NCI-H1105 treated with DMSO at 0.1 percent for 48 hours (cell line): ENCODE measurements at regions not wholly inside any gene's neighbourhood (a gene's known extent, or its start where the extent isn't known, plus 50 kb on each side); places are given as distances from the start of the nearest gene placed in this dataset.
A peak's percentile ranks its signal among the peaks of the same experiment; 100 is the strongest.
"Not testable (repeated sequence)": the region's sequence is repeated elsewhere in the genome, so short reads cannot be mapped to it uniquely, and the experiment has no call there.

Experiments used
- DNase-seq: peaks from one replicate; lab custom pipeline; 2025; lab: John Stamatoyannopoulos, UW

GRCh38 chr3:34876997-34877396 is 762.3 kb upstream of the ARPP21 start:
- no peak for DNase-seq

- no peak for DNase-seq
Observed at GRCh38 chr3:34878488-34878887, 760.8 kb upstream of the ARPP21 start.

- DNase-seq: no peak
Observed at GRCh38 chr3:34881026-34881425, 758.3 kb upstream of the ARPP21 start.

DNA sequence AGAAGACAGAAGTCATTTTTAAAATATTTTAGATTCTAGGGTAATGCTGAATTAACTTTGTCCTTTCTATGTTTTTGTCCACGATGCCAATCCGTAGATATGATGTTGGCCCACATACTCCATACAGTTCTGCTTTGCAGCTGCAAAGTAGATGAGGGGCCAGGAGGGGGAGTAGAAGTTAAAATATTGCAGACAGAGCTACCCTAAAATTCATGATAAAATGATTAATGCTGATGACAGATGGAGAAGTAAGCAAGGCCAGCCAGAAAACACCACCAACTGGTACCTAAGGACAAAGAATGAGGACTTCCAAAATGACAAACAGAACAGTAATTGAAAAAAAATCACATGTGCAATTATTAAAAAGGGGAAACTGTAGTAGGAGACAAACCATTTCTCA is 756.6 kb upstream of the ARPP21 start:
- DNase-seq: peak; percentile 10

DNA sequence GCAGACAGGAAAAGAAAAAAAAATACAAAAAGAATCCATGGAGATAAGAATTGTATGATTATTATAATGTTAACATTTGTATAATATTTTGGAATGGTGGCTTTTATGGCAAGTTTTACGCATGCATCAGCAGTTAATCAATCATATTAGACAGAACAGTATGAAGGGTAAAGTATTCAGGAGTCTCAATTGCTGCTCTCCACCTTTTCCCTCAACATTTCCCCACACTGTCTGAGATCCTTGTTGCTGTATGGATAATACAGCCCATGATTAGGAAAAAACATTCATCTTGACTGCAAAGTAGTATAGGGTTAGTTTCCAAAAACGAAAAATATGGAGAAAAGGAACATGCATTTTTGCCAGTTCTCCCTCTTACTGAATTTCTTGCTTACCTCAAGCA is 755.3 kb upstream of the ARPP21 start:
- DNase-seq: no peak

DNA sequence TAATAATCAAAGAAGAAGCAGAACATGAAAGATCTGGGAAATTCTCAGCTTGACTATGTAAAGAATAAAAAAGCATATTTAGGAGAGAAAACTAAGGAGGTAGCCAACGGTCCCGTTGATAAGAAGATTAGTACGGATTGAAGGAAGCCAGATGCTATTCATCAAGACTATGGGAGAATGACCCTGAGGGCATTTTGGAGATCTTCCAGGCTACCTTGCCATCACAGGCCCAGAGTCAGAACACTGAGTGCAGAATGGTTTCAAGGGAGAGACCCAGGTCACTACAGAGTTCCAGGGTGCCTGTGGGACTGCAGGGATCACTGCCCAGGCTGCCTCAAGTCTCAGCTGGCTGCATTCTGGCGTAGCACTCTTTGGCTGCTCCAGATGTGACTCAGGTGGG is 752.9 kb upstream of the ARPP21 start:
- no peak for DNase-seq

GRCh38 chr3:34889641-34890040 is 749.7 kb upstream of the ARPP21 start:
- DNase-seq: no peak

DNA sequence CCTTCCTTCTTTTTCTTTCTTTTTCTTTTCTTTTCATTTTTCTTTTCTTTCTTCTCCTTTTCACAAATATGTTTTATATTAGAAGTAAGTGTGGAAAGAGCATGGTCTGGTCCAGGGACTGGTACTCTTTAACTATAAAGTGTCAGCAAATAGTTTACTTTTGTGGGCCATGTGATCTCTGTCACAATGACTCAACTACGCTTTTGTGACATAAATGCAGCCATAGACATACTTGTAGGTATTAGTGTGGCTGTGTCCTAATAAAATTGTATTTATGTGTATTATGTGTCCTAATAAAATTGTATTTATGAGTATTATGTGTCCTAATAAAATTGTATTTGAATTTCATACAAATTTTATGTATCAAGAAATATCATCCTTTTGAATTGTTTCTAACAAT is 749.1 kb upstream of the ARPP21 start:
- DNase-seq: no peak

DNA sequence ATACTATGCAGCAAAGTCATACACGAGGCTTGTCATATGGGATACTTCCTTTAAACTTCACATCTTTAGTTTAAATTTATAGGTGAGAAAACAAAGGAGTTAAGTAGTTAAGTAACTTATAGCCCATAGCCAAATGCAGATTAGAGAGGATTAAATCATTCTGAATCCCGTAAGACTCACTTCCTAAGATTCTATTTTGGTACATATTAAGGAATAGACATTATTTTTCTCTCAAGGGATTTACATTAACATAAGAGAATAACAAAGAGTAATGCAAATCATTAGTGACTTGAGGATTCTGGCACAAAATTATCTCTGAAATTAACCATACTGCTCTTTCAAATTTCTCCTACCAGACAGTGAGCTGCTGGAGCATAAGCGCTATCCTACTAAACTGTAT is 747.4 kb upstream of the ARPP21 start:
- DNase-seq: no peak

DNA sequence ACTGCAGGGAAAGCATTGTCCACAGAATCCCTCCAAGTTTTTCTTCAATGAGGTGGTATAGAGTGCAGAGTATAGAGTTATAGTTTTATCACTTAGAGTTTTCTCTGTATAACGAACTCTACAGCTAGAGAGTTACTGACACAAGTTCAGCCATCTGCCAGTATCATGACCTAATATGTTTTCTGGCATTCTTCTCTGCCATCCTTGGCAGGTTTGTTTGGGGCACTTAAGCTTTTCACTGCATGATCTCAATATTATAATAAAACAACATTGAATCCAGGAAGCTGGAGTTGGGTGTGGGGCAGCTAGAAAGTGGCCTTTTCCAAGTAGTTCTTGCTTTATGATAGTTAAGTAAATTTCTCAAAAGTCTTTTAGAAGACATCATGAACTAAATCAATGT is 743.5 kb upstream of the ARPP21 start:
- DNase-seq: no peak

DNA sequence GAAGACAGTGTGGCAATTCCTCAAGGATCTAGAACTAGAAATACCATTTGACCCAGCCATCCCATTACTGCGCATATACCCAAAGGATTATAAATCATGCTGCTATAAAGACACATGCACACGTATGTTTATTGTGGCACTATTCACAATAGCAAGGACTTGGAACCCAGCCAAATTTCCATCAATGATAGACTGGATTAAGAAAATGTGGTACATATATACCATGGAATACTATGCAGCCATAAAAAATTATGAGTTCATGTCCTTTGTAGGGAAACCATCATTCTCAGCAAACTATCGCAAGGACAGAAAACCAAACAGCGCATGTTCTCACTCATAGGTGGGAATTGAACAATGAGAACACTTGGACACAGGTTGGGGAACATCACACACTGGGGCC is 729.6 kb upstream of the ARPP21 start:
- not testable (repeated sequence) for DNase-seq

GRCh38 chr3:34919025-34919424 is 720.3 kb upstream of the ARPP21 start:
- DNase-seq: no peak

- DNase-seq: no peak
Observed at GRCh38 chr3:34920806-34921205, 718.5 kb upstream of the ARPP21 start.

DNA sequence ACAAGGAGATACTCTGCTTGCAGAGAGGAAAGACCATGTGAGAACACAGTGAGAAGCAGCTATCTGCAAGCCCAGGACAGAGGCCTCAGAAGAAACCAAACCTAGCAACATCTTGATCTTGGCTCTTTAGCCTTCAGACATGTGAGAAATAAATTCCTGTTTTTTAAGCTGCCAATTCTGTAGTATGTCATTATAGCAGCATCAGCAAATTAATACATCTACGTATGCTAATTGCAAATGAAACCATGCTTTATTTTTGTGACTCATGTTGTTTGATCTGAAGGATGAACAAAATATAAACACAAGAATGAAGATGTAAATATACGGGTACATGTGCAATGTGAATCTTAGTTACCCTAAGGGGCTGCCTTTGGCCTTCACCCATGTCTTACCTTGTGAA is 714.4 kb upstream of the ARPP21 start:
- DNase-seq: no peak

DNA sequence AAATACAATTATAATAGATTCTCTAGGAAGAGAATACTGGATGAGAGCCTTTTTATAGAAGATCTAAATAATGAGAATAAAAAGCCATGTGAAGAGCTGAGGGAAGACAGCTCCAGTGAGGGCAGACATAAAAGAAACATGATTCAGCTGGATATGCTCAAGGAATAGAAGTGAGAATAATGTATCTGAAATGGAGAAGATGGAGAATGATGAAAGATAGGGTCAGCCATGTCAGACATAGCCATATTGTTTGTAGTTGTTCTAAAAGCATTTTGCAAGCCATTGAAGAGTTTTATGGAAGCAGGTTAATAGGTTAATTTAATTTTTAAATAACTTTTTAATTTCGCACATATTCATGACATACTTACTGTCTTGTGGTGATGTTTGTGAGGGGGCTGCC is 713.5 kb upstream of the ARPP21 start:
- no peak for DNase-seq

DNA sequence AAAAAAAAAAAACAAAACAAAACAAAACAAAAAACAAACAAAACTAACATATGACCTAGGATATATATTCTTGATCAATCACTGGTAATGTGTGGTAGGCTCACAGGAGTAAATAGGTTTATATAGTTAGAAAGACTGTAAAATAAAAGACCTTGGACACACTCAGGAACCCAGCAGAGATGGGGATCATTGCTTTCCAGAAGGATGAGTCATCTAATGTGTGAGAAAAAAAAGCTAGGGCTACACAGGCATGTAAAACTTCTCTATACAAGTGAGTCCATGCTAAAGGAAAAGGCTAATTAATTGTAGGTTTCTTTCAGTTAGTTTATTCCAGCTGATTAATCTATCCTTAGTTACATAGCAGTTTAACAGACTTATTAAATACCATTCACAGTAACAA is 710.3 kb upstream of the ARPP21 start:
- DNase-seq: no peak

- no peak for DNase-seq
Observed at GRCh38 chr3:34934660-34935059, 704.7 kb upstream of the ARPP21 start.

GRCh38 chr3:34938784-34939183 is 700.5 kb upstream of the ARPP21 start:
- DNase-seq: no peak

DNA sequence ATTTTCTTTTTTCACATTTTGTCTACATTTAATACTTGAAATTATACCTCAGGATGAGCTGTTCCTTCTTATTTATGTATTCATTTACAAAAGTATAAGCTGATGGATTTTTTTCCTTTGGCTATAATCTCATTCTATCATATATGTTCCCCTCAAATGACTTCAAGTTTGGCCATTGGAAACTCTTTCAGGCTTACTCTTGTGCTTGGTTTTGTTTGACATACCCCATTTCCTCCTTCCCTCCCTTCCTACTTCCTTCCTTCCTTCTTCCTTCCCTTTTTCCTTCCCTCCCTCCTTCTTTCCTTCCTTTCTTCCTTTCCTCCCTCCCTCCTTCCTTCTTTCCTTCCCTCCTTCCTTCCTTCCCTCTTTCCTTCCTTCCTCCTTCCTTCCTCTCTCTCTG is 697.1 kb upstream of the ARPP21 start:
- DNase-seq: no peak

DNA sequence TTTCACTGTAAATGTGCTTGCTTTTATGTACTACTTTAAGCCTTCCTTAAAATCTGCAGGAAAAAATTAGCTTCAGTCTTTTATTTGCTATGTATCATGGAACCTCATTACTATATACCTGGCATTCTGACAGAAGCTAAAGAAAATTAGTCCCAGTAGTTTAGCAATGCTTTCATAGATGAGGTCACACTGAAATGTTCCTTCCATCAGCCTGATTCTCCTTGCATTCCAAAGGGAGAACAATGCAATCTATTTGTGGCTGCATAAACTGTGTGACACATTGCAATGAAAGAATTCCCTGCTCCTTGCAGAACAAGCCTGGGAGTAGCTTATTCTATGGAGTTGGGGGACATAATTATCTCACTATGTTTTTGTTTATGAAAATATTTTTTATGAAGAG is 691.5 kb upstream of the ARPP21 start:
- DNase-seq: no peak

DNA sequence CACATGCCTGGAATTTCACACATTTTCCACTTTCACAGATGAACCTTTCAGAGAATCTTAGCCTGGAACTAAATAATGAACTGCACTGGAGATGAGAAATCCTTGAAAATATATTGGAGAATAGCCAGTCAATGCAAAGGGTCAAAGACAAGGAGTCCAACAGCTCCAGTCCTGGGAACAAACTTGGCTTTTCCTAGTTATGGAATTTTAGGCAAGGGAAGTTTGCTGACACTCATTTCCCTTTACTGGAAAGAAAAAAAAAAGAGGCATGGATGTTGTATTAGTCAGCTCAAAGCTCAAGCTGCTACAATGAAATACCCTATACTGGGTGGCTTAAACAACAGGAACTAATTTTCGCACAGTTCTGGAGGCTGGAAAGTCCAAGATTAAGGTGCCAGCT is 690.8 kb upstream of the ARPP21 start:
- DNase-seq: no peak

- DNase-seq: peak; percentile 4
Observed at GRCh38 chr3:34955680-34956079, 683.6 kb upstream of the ARPP21 start.

DNA sequence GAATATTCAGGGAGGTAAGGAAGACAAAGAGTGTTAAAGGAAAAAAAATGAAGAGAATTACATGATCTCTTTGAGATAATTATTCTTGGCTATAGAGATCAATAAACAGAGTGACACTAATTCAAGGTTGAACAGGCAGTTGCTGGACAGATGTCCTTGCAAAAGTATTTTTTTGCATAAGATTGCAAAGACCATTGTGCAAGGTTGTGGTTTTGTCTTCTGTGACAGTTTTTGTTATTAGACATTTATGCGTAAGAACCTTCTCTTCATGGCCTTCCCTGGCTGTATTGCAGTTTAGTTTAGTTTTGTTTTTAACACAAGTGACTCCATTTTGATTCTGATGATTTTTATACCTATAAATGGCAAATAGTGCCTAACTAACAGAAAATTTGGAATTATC is 682.8 kb upstream of the ARPP21 start:
- no peak for DNase-seq

DNA sequence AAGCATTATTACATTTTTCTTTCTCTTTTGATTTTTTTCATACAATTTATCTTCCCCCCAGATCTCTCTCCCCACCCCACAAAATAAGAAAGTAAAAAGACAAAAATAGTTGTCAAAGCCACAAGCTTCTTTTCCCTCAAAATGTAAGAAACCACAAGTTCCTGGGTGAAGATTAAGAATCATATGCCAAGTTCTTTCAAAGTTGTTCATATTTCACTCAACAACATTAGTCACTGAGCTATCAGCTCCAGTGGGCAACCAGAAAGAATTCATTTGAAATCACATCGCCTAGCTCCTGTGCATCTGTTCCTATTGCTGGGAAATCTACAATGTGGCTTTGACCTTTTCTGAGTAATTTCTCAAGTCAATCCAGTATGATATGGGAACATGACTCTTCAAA is 681.6 kb upstream of the ARPP21 start:
- DNase-seq: no peak

- DNase-seq: no peak
Observed at GRCh38 chr3:34969513-34969912, 669.8 kb upstream of the ARPP21 start.
